Stimulated activated CD4-positive, alpha-beta T cell treated with anti-CD3 and anti-CD28 coated beads, Interleukin-4, amount 100 ng/mL, for 4 hours (primary cell): ENCODE measurements at regions not wholly inside any gene's neighbourhood (a gene's known extent, or its start where the extent isn't known, plus 50 kb on each side); places are given as distances from the start of the nearest gene placed in this dataset.
"Not testable (repeated sequence)": the region's sequence is repeated elsewhere in the genome, so short reads cannot be mapped to it uniquely, and the experiment has no call there.

Source experiments
- DNase-seq, 2 experiments: peaks; one replicate each; pipeline ENCODE4 v3.0.0-alpha.2; 2020

- no peak for DNase-seq
Measured at GRCh38 chr1:96865731-96866685, 144.4 kb downstream of the PTBP2 start.

- no peak for DNase-seq
Measured at GRCh38 chr1:96872757-96873156, 151.2 kb downstream of the PTBP2 start.

- DNase-seq: no peak
Measured at GRCh38 chr1:96878640-96879039, 157.1 kb downstream of the PTBP2 start.

GRCh38 chr1:96880626-96881025, 159.0 kb downstream of the PTBP2 start:
- DNase-seq: no peak

- no peak for DNase-seq
Measured at GRCh38 chr1:96882096-96882495, 160.5 kb downstream of the PTBP2 start.

- DNase-seq: no peak
Measured at GRCh38 chr1:96886474-96886873, 164.9 kb downstream of the PTBP2 start.

GRCh38 chr1:96887501-96887900, 165.9 kb downstream of the PTBP2 start:
- no peak for DNase-seq

- DNase-seq: no peak
Measured at GRCh38 chr1:96901783-96902363, 180.3 kb downstream of the PTBP2 start.

GRCh38 chr1:96912248-96912647, 190.7 kb downstream of the PTBP2 start:
- no peak for DNase-seq

GRCh38 chr1:96915701-96916100, 194.1 kb downstream of the PTBP2 start:
- DNase-seq: not testable (repeated sequence)

GRCh38 chr1:96918406-96918805, 196.8 kb downstream of the PTBP2 start:
- no peak for DNase-seq

GRCh38 chr1:96922181-96922580, 200.6 kb downstream of the PTBP2 start:
- no peak for DNase-seq

- DNase-seq: no peak
Measured at GRCh38 chr1:96923753-96924152, 202.2 kb downstream of the PTBP2 start.

- no peak for DNase-seq
Measured at GRCh38 chr1:96926176-96926575, 204.6 kb downstream of the PTBP2 start.

GRCh38 chr1:96927125-96927524, 205.5 kb downstream of the PTBP2 start:
- DNase-seq: no peak

GRCh38 chr1:96931136-96931535, 209.6 kb downstream of the PTBP2 start:
- DNase-seq: no peak

- no peak for DNase-seq
Measured at GRCh38 chr1:96934282-96934681, 212.7 kb downstream of the PTBP2 start.

- DNase-seq: no peak
Measured at GRCh38 chr1:96944432-96945092, 223.0 kb downstream of the PTBP2 start.

GRCh38 chr1:96945509-96946084, 224.0 kb downstream of the PTBP2 start:
- DNase-seq: no peak

- DNase-seq: no peak
Measured at GRCh38 chr1:96955307-96956012, 233.9 kb downstream of the PTBP2 start.

GRCh38 chr1:96962216-96962615, 240.6 kb downstream of the PTBP2 start:
- no peak for DNase-seq

- DNase-seq: no peak
Measured at GRCh38 chr1:96962751-96963211, 241.2 kb downstream of the PTBP2 start.

GRCh38 chr1:96964761-96965160, 243.2 kb downstream of the PTBP2 start:
- DNase-seq: no peak
